ENCODE measurements at regions not wholly inside any gene's neighbourhood (a gene's known extent, or its start where the extent isn't known, plus 50 kb on each side); places are given as distances from the start of the nearest gene placed in this dataset.

- H3K9ac ChIP-seq: no peak overlapping the region
- TF ChIP-seq EZH2phosphoT487 (IDR thresholded peaks at IDR 0.05; ENCODE audit: insufficient read depth, low read depth): no peak
- TF ChIP-seq EZH2 (IDR thresholded peaks at IDR 0.05; ENCODE audit: insufficient read depth, poor library complexity, severe bottlenecking): no peak
- H3K79me2 ChIP-seq (ENCODE audit: insufficient read depth): no peaks in the 10 kb centered on the region
- no peak overlapping the region for H3K4me2 ChIP-seq (ENCODE audit: unreplicated experiment)
- no peaks in the 10 kb centered on the region; the same call in 1 of the 2 replicates for H3K4me1 ChIP-seq (ENCODE audit: insufficient read depth)
- no peaks in the 10 kb centered on the region for H3F3A ChIP-seq (ENCODE audit: insufficient read depth)
- peaks cover 30% of the 10 kb centered on the region for H3K27me3 ChIP-seq (replicated peaks; ENCODE audit: insufficient read depth)
- H3K9me3 ChIP-seq (ENCODE audit: low read depth): no peaks in the 10 kb centered on the region
- WGBS, 2 experiments (ENCODE audit: low coverage in 1 of 2, low lambda C conversion rate in 2 of 2, missing lambda C conversion rate in 2 of 2): 17 to 26% methylated on average over 1 of the region's 1 CpG
- H3K9me2 ChIP-seq (ENCODE audit: insufficient read depth): no peaks in the 10 kb centered on the region
- no peak overlapping the region for H3K4me3 ChIP-seq
- H3K27ac ChIP-seq: no peak overlapping the region
- no peak overlapping the region for H2AFZ ChIP-seq
- in situ Hi-C loops (cut with MboI): no loop called here
- no peaks in the 10 kb centered on the region for H4K20me1 ChIP-seq (ENCODE audit: insufficient read depth)
- no peaks in the 10 kb centered on the region for H3K36me3 ChIP-seq (ENCODE audit: low read depth)
- no peak for DNase-seq
Measured at GRCh38 chr5:171678646-171679045, 107.0 kb upstream of the SMIM23 start.

DNA sequence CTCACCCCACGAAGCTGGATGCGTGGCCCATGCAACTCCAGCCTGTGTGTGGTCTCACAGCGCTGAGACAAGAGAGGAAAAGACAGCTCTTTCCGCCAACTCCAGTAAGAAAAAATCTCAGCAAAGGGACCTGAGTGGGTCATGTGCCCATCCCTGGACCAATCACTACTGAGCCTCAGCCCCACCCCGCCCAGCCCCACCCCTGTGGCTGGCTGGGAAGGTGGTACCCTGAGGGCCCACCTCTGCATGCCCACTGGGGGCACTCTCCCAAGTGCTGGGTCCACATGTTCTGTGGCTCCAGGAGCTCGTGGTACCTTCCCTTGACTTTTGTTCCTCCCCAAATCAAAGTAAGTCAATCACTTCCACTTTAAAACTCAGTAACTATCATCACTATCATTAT, 105.1 kb upstream of the SMIM23 start:
- H3K9me3 ChIP-seq (ENCODE audit: low read depth): no peaks in the 10 kb centered on the region
- no peak for TF ChIP-seq EZH2 (IDR thresholded peaks at IDR 0.05; ENCODE audit: insufficient read depth, poor library complexity, severe bottlenecking)
- TF ChIP-seq EZH2phosphoT487 (IDR thresholded peaks at IDR 0.05; ENCODE audit: insufficient read depth, low read depth): no peak
- 92% methylated on average over 4 to 6 of the region's 6 CpGs for WGBS, 2 experiments (ENCODE audit: low coverage in 1 of 2, low lambda C conversion rate in 2 of 2, missing lambda C conversion rate in 2 of 2)
- H3K27me3 ChIP-seq (replicated peaks; ENCODE audit: insufficient read depth): peaks cover 25% of the 10 kb centered on the region
- H3K79me2 ChIP-seq (ENCODE audit: insufficient read depth): no peaks in the 10 kb centered on the region
- H3K36me3 ChIP-seq (ENCODE audit: low read depth): no peaks in the 10 kb centered on the region
- no peaks in the 10 kb centered on the region for H3F3A ChIP-seq (ENCODE audit: insufficient read depth)
- in situ Hi-C loops (cut with MboI): no loop called here
- H3K4me2 ChIP-seq (ENCODE audit: unreplicated experiment): no peak overlapping the region
- H4K20me1 ChIP-seq (ENCODE audit: insufficient read depth): no peaks in the 10 kb centered on the region
- no peak overlapping the region for H3K4me3 ChIP-seq
- no peaks in the 10 kb centered on the region for H3K9me2 ChIP-seq (ENCODE audit: insufficient read depth)
- H3K9ac ChIP-seq: no peak overlapping the region
- H3K27ac ChIP-seq: no peak overlapping the region
- DNase-seq: no peak
- no peaks in the 10 kb centered on the region; the same call in 1 of the 2 replicates for H3K4me1 ChIP-seq (ENCODE audit: insufficient read depth)
- no peak overlapping the region for H2AFZ ChIP-seq

DNA sequence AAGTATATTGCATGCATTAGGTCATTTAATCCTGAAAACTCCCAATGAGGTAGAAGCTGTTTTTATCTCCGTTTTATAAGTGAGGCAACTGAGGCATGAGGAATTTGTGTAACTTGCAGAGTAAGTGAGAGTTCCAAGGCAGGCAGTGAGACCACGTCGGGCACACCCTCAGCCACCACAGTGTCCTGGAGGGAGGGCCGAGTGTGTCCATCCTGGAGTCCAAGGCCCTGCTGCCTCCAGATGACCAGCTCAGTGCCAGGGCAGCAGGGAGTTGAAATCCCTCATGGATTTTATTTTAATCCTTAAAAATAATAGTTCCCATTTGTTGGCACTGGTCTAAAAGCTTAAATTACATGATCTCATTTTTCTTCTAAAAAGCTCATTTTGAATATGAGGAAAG, 104.6 kb upstream of the SMIM23 start:
- H3K36me3 ChIP-seq (ENCODE audit: low read depth): no peaks in the 10 kb centered on the region
- H4K20me1 ChIP-seq (ENCODE audit: insufficient read depth): no peaks in the 10 kb centered on the region
- no peaks in the 10 kb centered on the region for H3K9me2 ChIP-seq (ENCODE audit: insufficient read depth)
- no peaks in the 10 kb centered on the region for H3F3A ChIP-seq (ENCODE audit: insufficient read depth)
- peaks cover 21% of the 10 kb centered on the region for H3K27me3 ChIP-seq (replicated peaks; ENCODE audit: insufficient read depth)
- in situ Hi-C loops (cut with MboI): no loop called here
- 5 to 12% methylated on average over 4 of the region's 4 CpGs for whole genome bisulfite sequencing, 2 experiments (ENCODE audit: low coverage in 1 of 2, low lambda C conversion rate in 2 of 2, missing lambda C conversion rate in 2 of 2)
- no peak overlapping the region for H2AFZ ChIP-seq
- DNase-seq: no peak
- no peak overlapping the region for H3K4me3 ChIP-seq
- TF ChIP-seq EZH2phosphoT487 (IDR thresholded peaks at IDR 0.05; ENCODE audit: insufficient read depth, low read depth) (no peak), EZH2 (IDR thresholded peaks at IDR 0.05; ENCODE audit: insufficient read depth, poor library complexity, severe bottlenecking) (no peak)
- H3K9me3 ChIP-seq (ENCODE audit: low read depth): no peaks in the 10 kb centered on the region
- H3K4me1 ChIP-seq (ENCODE audit: insufficient read depth): no peaks in the 10 kb centered on the region; the same call in 1 of the 2 replicates
- H3K79me2 ChIP-seq (ENCODE audit: insufficient read depth): no peaks in the 10 kb centered on the region
- no peak overlapping the region for H3K9ac ChIP-seq
- H3K27ac ChIP-seq: no peak overlapping the region
- H3K4me2 ChIP-seq (ENCODE audit: unreplicated experiment): no peak overlapping the region

- no peak overlapping the region for H3K4me2 ChIP-seq (ENCODE audit: unreplicated experiment)
- peak overlapping the region; percentile 37 for H2AFZ ChIP-seq
- H3K9me3 ChIP-seq (ENCODE audit: low read depth): no peaks in the 10 kb centered on the region
- H3K79me2 ChIP-seq (ENCODE audit: insufficient read depth): no peaks in the 10 kb centered on the region
- H3K4me3 ChIP-seq: no peak overlapping the region
- peak; percentile 60 for DNase-seq
- no peaks in the 10 kb centered on the region for H4K20me1 ChIP-seq (ENCODE audit: insufficient read depth)
- in situ Hi-C loops (cut with MboI): no loop called here
- H3F3A ChIP-seq (ENCODE audit: insufficient read depth): no peaks in the 10 kb centered on the region
- TF ChIP-seq EZH2 (IDR thresholded peaks at IDR 0.05; ENCODE audit: insufficient read depth, poor library complexity, severe bottlenecking): no peak
- no peak for TF ChIP-seq EZH2phosphoT487 (IDR thresholded peaks at IDR 0.05; ENCODE audit: insufficient read depth, low read depth)
- 1 to 4% methylated on average over 6 of the region's 6 CpGs for WGBS, 2 experiments (ENCODE audit: low coverage in 1 of 2, low lambda C conversion rate in 2 of 2, missing lambda C conversion rate in 2 of 2)
- no peak overlapping the region for H3K27ac ChIP-seq
- H3K9me2 ChIP-seq (ENCODE audit: insufficient read depth): no peaks in the 10 kb centered on the region
- H3K9ac ChIP-seq: no peak overlapping the region
- no peaks in the 10 kb centered on the region for H3K36me3 ChIP-seq (ENCODE audit: low read depth)
- H3K4me1 ChIP-seq (ENCODE audit: insufficient read depth): no peaks in the 10 kb centered on the region; the same call in 1 of the 2 replicates
- peaks cover 21% of the 10 kb centered on the region for H3K27me3 ChIP-seq (replicated peaks; ENCODE audit: insufficient read depth)
Measured at GRCh38 chr5:171681677-171682076, 103.9 kb upstream of the SMIM23 start.

- no peaks in the 10 kb centered on the region for H3F3A ChIP-seq (ENCODE audit: insufficient read depth)
- no peaks in the 10 kb centered on the region for H3K9me3 ChIP-seq (ENCODE audit: low read depth)
- H3K4me2 ChIP-seq (ENCODE audit: unreplicated experiment): no peak overlapping the region
- no peak for TF ChIP-seq EZH2phosphoT487 (IDR thresholded peaks at IDR 0.05; ENCODE audit: insufficient read depth, low read depth)
- no peak for TF ChIP-seq EZH2 (IDR thresholded peaks at IDR 0.05; ENCODE audit: insufficient read depth, poor library complexity, severe bottlenecking)
- H3K27ac ChIP-seq: no peak overlapping the region
- 46 to 48% methylated on average over 9 of the region's 9 CpGs for WGBS, 2 experiments (ENCODE audit: low coverage in 1 of 2, low lambda C conversion rate in 2 of 2, missing lambda C conversion rate in 2 of 2)
- H3K27me3 ChIP-seq (replicated peaks; ENCODE audit: insufficient read depth): peaks cover 14% of the 10 kb centered on the region
- no peak overlapping the region for H3K4me3 ChIP-seq
- no peak overlapping the region for H3K9ac ChIP-seq
- in situ Hi-C loops (cut with MboI): no loop called here
- H3K36me3 ChIP-seq (ENCODE audit: low read depth): no peaks in the 10 kb centered on the region
- H3K9me2 ChIP-seq (ENCODE audit: insufficient read depth): no peaks in the 10 kb centered on the region
- no peaks in the 10 kb centered on the region for H4K20me1 ChIP-seq (ENCODE audit: insufficient read depth)
- H3K4me1 ChIP-seq (ENCODE audit: insufficient read depth): no peaks in the 10 kb centered on the region; the same call in 1 of the 2 replicates
- H2AFZ ChIP-seq: no peak overlapping the region
- DNase-seq: no peak
- no peaks in the 10 kb centered on the region for H3K79me2 ChIP-seq (ENCODE audit: insufficient read depth)
Measured at GRCh38 chr5:171682801-171683200, 102.8 kb upstream of the SMIM23 start.

Measured in GM23248 (cell line).